ENCODE measurements at regions not wholly inside any gene's neighbourhood (a gene's known extent, or its start where the extent isn't known, plus 50 kb on each side); places are given as distances from the start of the nearest gene placed in this dataset.

DNA sequence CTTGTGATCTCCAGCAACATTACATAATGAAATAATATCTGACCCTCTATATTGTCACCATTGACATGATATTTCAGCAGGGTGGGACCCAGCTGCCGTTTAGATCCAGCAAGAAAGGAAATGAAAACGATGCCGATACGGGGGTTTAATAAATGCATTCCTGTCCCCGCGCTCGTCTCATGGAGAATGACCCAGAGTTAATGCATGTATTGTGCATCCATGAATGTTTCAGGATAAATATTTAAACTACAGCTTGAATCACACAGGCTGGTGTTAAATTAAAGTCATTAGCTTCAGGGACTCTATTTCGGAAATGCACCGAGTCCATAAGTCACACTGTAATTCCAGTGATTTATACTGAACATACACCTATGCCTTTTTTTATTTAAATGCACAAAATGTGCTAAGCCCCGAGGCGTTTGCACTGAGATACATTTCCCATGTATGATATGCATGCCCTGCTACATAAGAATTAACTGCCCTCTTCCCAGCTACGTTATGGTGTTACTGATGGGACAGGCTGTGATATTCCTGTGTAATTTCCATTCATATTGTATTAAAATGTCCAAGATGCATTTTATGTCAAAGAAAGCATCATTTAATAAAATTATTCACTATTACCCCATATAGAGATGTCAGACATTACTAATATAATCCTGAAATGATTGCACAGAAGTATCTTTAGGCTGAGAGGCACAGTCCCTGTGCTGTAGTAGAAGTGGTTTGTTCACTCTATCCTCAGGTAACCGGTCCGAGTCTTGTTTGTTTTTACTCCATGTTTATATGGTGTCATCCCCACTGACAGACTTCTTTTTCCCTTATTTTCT, 109.3 kb upstream of the ZNF516 start:
- Histone ChIP-seq H4K5ac (ENCODE audit: low read depth, low read length) (no peak overlapping the region), H4K20me1 (ENCODE audit: insufficient read depth, low read length) (no peaks in the 10 kb centered on the region), H2AK5ac (ENCODE audit: low read depth, low read length) (no peak overlapping the region), H3K4me1 (ENCODE audit: control insufficient read depth, insufficient read depth, low read length) (no peaks in the 10 kb centered on the region), H2BK15ac (ENCODE audit: low read depth, low read length) (no peak overlapping the region), H3K36me3 (ENCODE audit: control insufficient read depth, insufficient read depth, low read length) (no peaks in the 10 kb centered on the region), H3K9me1 (ENCODE audit: insufficient read depth, low read length) (no peaks in the 10 kb centered on the region), H3K9ac (ENCODE audit: low read depth, low read length) (no peak overlapping the region), H3K9me3 (ENCODE audit: control insufficient read depth, insufficient read depth, low read length) (no peaks in the 10 kb centered on the region), H3K27ac (ENCODE audit: insufficient read depth, low read length) (no peak overlapping the region), H4K91ac (ENCODE audit: insufficient read depth, low read depth, low read length) (no peak overlapping the region), H3K18ac (ENCODE audit: low read depth, low read length) (no peak overlapping the region), H3K79me1 (ENCODE audit: low read depth in 1 of 2, low read length in 2 of 2) (no peaks in the 10 kb centered on the region), H2BK5ac (ENCODE audit: low read depth, low read length, poor library complexity, severe bottlenecking) (no peak overlapping the region), H3K23ac (ENCODE audit: low read depth, low read length) (no peak overlapping the region), H3K56ac (ENCODE audit: extremely low read depth, insufficient read depth, low read length) (no peak overlapping the region), H2AFZ (replicated peaks; ENCODE audit: low read length, poor library complexity) (no peak overlapping the region), H3K4me2 (ENCODE audit: low read depth, low read length) (no peak overlapping the region), H3K4ac (ENCODE audit: low read depth, low read length) (no peak overlapping the region), H2AK9ac (replicated peaks; ENCODE audit: low read depth, low read length, poor library complexity) (no peak overlapping the region), H4K8ac (ENCODE audit: low read depth in 2 of 2, low read length in 2 of 2) (no peak overlapping the region), H3K27me3 (ENCODE audit: control insufficient read depth, insufficient read depth, low read length) (no peaks in the 10 kb centered on the region), H2BK20ac (ENCODE audit: low read depth, low read length) (no peak overlapping the region), H2BK120ac (ENCODE audit: low read depth, low read length) (no peak overlapping the region), H3K14ac (replicated peaks; ENCODE audit: low read depth, low read length) (no peak overlapping the region), H3K4me3 (ENCODE audit: insufficient read depth, low read depth, low read length) (no peak overlapping the region)
- intact Hi-C loops (cut with micrococcal nuclease), result no loop called here
- ChIA-PET POLR2A (ENCODE audit: unreplicated experiment) (no interaction called here), CTCF (no interaction called here)
- ATAC-seq (ENCODE audit: low read depth), result peak; percentile 14; the same call in 1 of the 2 replicates
- TF ChIP-seq BHLHE40 (IDR thresholded peaks at IDR 0.05; ENCODE audit: low read depth, low read length), result no peak
- TF ChIP-seq MAFK (IDR thresholded peaks at IDR 0.05; ENCODE audit: low read depth, low read length), result no peak
- TF ChIP-seq, protein P1, sequence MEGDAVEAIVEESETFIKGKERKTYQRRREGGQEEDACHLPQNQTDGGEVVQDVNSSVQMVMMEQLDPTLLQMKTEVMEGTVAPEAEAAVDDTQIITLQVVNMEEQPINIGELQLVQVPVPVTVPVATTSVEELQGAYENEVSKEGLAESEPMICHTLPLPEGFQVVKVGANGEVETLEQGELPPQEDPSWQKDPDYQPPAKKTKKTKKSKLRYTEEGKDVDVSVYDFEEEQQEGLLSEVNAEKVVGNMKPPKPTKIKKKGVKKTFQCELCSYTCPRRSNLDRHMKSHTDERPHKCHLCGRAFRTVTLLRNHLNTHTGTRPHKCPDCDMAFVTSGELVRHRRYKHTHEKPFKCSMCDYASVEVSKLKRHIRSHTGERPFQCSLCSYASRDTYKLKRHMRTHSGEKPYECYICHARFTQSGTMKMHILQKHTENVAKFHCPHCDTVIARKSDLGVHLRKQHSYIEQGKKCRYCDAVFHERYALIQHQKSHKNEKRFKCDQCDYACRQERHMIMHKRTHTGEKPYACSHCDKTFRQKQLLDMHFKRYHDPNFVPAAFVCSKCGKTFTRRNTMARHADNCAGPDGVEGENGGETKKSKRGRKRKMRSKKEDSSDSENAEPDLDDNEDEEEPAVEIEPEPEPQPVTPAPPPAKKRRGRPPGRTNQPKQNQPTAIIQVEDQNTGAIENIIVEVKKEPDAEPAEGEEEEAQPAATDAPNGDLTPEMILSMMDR (conservative IDR thresholded peaks at IDR 0.05; ENCODE audit: low read depth, low read length), result no peak
- no peak for TF ChIP-seq RCOR1 (IDR thresholded peaks at IDR 0.05; ENCODE audit: insufficient replicate concordance, low read length)
- TF ChIP-seq RFX5 (IDR thresholded peaks at IDR 0.05; ENCODE audit: low read depth, low read length), result no peak
- TF ChIP-seq, protein P2, sequence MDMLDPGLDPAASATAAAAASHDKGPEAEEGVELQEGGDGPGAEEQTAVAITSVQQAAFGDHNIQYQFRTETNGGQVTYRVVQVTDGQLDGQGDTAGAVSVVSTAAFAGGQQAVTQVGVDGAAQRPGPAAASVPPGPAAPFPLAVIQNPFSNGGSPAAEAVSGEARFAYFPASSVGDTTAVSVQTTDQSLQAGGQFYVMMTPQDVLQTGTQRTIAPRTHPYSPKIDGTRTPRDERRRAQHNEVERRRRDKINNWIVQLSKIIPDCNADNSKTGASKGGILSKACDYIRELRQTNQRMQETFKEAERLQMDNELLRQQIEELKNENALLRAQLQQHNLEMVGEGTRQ (IDR thresholded peaks at IDR 0.05; ENCODE audit: low read depth, low read length), result no peak
- TF ChIP-seq, protein P3, sequence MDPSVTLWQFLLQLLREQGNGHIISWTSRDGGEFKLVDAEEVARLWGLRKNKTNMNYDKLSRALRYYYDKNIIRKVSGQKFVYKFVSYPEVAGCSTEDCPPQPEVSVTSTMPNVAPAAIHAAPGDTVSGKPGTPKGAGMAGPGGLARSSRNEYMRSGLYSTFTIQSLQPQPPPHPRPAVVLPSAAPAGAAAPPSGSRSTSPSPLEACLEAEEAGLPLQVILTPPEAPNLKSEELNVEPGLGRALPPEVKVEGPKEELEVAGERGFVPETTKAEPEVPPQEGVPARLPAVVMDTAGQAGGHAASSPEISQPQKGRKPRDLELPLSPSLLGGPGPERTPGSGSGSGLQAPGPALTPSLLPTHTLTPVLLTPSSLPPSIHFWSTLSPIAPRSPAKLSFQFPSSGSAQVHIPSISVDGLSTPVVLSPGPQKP (IDR thresholded peaks at IDR 0.05; ENCODE audit: borderline replicate concordance, low read depth, low read length), result no peak
- no peak for TF ChIP-seq NFE2L2 (IDR thresholded peaks at IDR 0.05; ENCODE audit: low read depth, low read length)
- TF ChIP-seq CHD1 (IDR thresholded peaks at IDR 0.05; ENCODE audit: low read depth, low read length), result no peak
- no peak for TF ChIP-seq FOS (IDR thresholded peaks at IDR 0.05; ENCODE audit: low read depth, low read length)
- dilution Hi-C loops (cut with HindIII; ENCODE audit: low sequenced_read_pairs, unreplicated experiment), result no loop called here
- WGBS, 2 experiments (ENCODE audit: extremely low coverage in 2 of 2, insufficient read length in 1 of 2), result 80% methylated on average over 3 of the region's 14 CpGs; no CpG with 5 or more reads in 1 of the 2 experiments
- BruUV-seq (replicated peaks), result no TSS peak
- in situ Hi-C loops (cut with MboI; ENCODE audit: low sequenced_read_pairs), result no loop called here
- no peak for DNase-seq

Data from IMR-90 (cell line).